ENCODE measurements at regions not wholly inside any gene's neighbourhood (a gene's known extent, or its start where the extent isn't known, plus 50 kb on each side); places are given as distances from the start of the nearest gene placed in this dataset.

DNA sequence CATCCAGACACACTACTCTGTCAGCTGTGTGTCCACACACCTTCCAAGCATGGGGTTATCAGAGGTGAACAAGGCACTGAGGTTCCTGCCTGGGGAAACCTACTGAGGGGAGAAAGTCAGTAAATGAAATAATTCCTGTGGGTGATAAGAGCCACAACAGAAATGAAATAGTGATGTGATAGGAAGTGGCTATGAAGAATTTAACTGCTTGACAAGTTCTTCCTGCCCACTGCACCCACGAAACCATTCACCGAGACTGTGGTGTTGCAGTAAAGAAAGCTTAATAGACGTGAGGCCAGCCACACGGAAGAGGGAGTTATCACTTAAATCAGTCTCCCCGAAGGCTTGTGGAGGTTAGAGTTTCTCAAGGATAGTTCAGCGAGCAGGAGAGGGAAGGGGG lies 353.1 kb downstream of the UQCRFS1 start:
- Histone ChIP-seq H3K9me3 (no peaks in the 10 kb centered on the region), H3K36me3 (replicated peaks in 1 of 2; ENCODE audit: insufficient read depth in 1 of 2, low read depth in 2 of 2) (no peaks in the 10 kb centered on the region), H3K4me1 (peaks cover 12% of the 10 kb centered on the region), H3K27ac (no peak overlapping the region), H3K27me3 (no peaks in the 10 kb centered on the region), H3K4me3 (no peak overlapping the region)
- TF ChIP-seq, protein P1, sequence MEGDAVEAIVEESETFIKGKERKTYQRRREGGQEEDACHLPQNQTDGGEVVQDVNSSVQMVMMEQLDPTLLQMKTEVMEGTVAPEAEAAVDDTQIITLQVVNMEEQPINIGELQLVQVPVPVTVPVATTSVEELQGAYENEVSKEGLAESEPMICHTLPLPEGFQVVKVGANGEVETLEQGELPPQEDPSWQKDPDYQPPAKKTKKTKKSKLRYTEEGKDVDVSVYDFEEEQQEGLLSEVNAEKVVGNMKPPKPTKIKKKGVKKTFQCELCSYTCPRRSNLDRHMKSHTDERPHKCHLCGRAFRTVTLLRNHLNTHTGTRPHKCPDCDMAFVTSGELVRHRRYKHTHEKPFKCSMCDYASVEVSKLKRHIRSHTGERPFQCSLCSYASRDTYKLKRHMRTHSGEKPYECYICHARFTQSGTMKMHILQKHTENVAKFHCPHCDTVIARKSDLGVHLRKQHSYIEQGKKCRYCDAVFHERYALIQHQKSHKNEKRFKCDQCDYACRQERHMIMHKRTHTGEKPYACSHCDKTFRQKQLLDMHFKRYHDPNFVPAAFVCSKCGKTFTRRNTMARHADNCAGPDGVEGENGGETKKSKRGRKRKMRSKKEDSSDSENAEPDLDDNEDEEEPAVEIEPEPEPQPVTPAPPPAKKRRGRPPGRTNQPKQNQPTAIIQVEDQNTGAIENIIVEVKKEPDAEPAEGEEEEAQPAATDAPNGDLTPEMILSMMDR (IDR thresholded peaks at IDR 0.05) = no peak
- TF ChIP-seq POLR2A (IDR thresholded peaks at IDR 0.05) = no peak
- intact Hi-C loops (cut with DNase I) = no loop called here
- DNase-seq = no peak
- ATAC-seq = no peak
- 56 to 57% methylated on average over 6 of the region's 6 CpGs for WGBS, 2 donors

DNA sequence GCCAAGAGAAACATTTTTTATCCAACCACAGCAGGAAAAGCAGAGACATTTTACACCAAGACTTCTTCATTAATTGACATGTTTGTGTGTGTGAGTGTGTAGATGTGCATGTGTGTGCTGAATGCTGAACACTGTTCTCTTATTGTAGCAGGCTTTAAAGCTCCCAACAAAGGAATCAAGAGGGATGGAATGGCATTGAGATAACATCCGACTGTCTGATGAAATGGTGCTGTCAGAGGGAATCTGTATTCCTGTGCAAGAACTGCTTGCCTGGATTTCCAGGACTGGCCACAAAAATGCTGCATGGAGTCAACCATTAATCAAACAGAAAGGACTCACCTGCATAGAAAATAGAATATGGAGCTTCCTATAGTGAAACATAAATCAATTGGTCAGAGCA lies 354.0 kb downstream of the UQCRFS1 start:
- ATAC-seq = no peak
- no peak for DNase-seq
- peaks cover 0 to 7% (median 0%) of the 10 kb centered on the region in 3 donors for H3K9me3 ChIP-seq
- H3K27me3 ChIP-seq = no peaks in the 10 kb centered on the region
- H3K27ac ChIP-seq = no peak overlapping the region
- H3K36me3 ChIP-seq (replicated peaks in 1 of 2; ENCODE audit: insufficient read depth in 1 of 2, low read depth in 2 of 2) = no peaks in the 10 kb centered on the region
- H3K4me3 ChIP-seq = no peak overlapping the region
- 38 to 53% methylated on average over 1 of the region's 1 CpG for WGBS, 2 donors
- H3K4me1 ChIP-seq = peaks cover 4% of the 10 kb centered on the region
- intact Hi-C loops (cut with DNase I) = no loop called here
- TF ChIP-seq POLR2A (IDR thresholded peaks at IDR 0.05) = no peak
- TF ChIP-seq, protein P1 (IDR thresholded peaks at IDR 0.05) = no peak

DNA sequence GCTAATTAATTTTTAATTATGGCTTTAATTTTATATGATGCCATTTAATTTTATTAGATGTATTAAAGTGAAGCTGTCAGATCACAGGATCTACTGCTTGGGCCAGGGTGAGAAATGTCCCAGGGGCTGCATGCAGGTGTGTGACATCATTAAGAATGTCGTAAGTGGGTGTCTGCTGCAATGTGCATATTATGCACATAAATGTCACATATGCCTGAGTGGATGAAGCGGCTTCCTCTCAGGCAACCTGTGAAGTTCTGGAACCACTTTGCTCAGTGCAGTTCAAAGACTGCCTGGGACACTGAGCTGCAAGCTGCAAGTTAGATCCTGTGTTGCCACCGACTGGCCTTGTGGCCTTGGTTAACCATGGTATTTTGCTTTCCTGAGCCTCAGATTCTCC lies 355.0 kb downstream of the UQCRFS1 start:
- intact Hi-C loops (cut with DNase I) = no loop called here
- TF ChIP-seq, protein P1 (IDR thresholded peaks at IDR 0.05) = no peak
- TF ChIP-seq POLR2A (IDR thresholded peaks at IDR 0.05) = no peak
- WGBS, 2 donors = 60 to 73% methylated on average over 3 of the region's 3 CpGs

DNA sequence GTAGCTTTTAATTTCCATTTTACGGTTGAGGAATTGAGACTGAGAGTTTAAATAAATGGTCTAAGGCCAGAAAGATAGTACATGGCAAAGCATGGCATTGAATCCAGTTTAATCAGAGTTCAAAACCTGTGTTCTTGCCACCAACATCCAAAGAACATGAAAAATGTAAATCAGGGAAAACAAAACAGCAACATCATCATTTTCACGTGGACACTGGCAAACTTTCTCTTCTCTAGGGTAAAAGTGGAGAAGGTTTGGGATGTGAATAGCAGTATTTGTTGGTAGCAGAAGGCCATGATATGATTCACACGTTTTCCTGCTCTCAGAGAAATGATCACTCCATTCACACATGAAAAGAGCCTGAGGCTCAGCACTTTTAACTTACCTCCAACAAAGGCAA lies 357.7 kb downstream of the UQCRFS1 start:
- no peak for TF ChIP-seq POLR2A (IDR thresholded peaks at IDR 0.05)
- TF ChIP-seq, protein P1 (IDR thresholded peaks at IDR 0.05) = no peak
- ATAC-seq = no peak
- no peak for DNase-seq
- 33 to 39% methylated on average over 3 of the region's 3 CpGs for WGBS, 2 donors
- Histone ChIP-seq H3K4me3 (no peak overlapping the region), H3K27ac (no peak overlapping the region), H3K4me1 (no peaks in the 10 kb centered on the region), H3K27me3 (no peaks in the 10 kb centered on the region), H3K9me3 (peaks cover 0 to 9% (median 0%) of the 10 kb centered on the region in 3 donors), H3K36me3 (replicated peaks in 1 of 2; ENCODE audit: insufficient read depth in 1 of 2, low read depth in 2 of 2) (no peaks in the 10 kb centered on the region)
- intact Hi-C loops (cut with DNase I) = no loop called here

More for the DNA sequence above, 355.0 kb downstream of the UQCRFS1 start:
- no peak overlapping the region for H3K4me3 ChIP-seq
- DNase-seq (no peak), ATAC-seq (no peak)
- peaks cover 0 to 9% (median 0%) of the 10 kb centered on the region in 3 donors for H3K9me3 ChIP-seq
- no peaks in the 10 kb centered on the region for H3K27me3 ChIP-seq
- H3K36me3 ChIP-seq (replicated peaks in 1 of 2; ENCODE audit: insufficient read depth in 1 of 2, low read depth in 2 of 2) = no peaks in the 10 kb centered on the region
- H3K4me1 ChIP-seq = no peaks in the 10 kb centered on the region
- H3K27ac ChIP-seq = no peak overlapping the region

DNA sequence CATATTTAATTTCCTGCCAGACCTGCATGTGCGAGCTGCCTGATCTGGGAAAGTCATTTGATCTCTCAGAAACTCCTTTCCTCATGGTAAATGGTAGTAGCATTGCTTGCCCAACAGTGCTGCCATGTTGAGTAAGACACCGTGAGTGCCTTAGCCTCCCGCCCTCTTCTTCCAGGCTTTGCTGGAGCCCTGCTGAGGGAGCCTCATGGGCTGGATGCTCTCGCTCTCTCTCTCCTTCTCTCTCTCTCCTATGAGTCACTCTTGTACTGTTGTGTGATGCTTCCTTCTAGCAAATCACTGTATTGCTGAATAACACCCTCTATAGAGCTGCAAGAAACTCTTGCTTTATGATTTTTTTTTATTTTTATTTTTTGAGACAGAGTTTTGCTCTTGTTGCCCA lies 365.5 kb downstream of the UQCRFS1 start:
- H3K27me3 ChIP-seq = no peaks in the 10 kb centered on the region
- H3K4me1 ChIP-seq = no peaks in the 10 kb centered on the region
- H3K36me3 ChIP-seq (replicated peaks in 1 of 2; ENCODE audit: insufficient read depth in 1 of 2, low read depth in 2 of 2) = no peaks in the 10 kb centered on the region
- DNase-seq = no peak
- ATAC-seq = no peak
- intact Hi-C loops (cut with DNase I) = no loop called here
- TF ChIP-seq, protein P1 (IDR thresholded peaks at IDR 0.05) = no peak
- no peak for TF ChIP-seq POLR2A (IDR thresholded peaks at IDR 0.05)
- H3K4me3 ChIP-seq = no peak overlapping the region
- no peaks in the 10 kb centered on the region for H3K9me3 ChIP-seq
- no peak overlapping the region for H3K27ac ChIP-seq
- 72 to 79% methylated on average over 4 of the region's 4 CpGs for WGBS, 2 donors
